NCI-H146 treated with DMSO at 0.1 percent for 48 hours (cell line): ENCODE measurements at regions not wholly inside any gene's neighbourhood (a gene's known extent, or its start where the extent isn't known, plus 50 kb on each side); places are given as distances from the start of the nearest gene placed in this dataset.

ENCODE experiments used
- DNase-seq: peaks from one replicate; lab custom pipeline; 2025; ENCODE audit not compliant: unreplicated experiment; lab: John Stamatoyannopoulos, UW

- no peak for DNase-seq
Observed at GRCh38 chr11:110948112-110948511, 235.9 kb upstream of the ARHGAP20 start.

DNA sequence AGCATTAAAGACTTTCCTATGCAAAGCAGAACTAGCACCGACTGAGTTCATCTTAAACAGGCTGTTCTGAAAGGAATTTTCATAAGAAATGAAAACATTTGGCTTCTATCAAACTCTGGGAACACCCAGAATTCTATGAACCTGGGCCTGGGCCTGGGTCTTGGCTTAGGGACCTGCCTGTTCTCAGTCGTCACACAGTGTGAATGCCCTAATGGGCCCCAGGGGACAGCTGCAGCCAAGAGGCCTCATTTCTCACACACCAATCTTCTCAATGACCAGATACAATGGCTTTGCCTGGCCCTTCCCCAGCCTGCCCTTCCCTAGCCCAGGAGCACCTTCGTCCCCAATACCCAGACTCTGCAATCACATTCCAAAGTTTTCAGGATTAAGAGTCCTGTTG is 234.9 kb upstream of the ARHGAP20 start:
- no peak for DNase-seq

DNA sequence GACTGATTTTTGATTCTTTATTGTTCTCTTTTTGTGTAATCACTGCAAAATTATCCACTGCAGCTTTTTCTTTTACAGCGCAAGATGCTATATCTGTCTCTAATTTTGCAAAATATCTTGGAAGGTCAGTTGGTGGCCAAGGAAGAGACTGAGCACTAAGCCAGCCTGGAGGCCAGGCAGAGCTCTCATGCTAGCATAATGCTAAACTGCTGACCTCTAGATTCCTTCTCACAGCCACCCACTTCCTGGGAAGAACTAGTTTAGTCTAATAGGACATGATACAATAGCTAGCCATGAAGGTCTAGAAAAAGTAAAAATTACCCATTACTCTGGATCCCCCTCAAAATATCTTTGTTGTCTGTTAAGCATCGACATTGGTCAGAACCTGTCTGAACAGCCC is 227.2 kb upstream of the ARHGAP20 start:
- DNase-seq, result no peak

DNA sequence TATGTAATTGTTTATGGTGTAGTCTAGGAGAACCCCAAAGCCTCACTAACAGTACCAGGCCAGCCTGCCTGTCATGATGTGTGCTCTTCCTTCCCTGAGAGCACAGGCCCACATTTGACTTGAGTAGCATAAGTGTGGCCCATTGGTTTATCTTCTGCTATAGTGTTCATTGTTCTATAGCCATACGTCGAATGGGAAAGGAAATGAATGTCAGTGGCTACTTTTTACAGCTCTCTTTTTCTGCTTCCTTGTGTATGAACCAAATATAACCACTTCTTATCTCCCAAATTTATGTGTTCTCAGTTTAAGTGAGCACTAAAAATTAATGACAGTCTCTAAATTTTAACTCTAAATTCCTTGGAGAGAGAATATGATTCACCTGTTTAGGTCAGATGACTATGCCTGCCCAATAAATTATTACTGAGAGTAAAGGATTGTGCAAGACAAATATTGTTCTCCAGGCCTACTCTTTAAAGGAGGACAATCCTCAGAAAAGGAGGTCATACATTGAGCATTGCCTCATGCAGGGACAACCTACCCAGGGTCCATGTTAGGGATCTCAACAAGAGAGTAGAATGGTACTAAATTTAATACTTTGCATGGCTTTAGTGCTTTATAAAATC is 222.9 kb upstream of the ARHGAP20 start:
- no peak for DNase-seq

DNA sequence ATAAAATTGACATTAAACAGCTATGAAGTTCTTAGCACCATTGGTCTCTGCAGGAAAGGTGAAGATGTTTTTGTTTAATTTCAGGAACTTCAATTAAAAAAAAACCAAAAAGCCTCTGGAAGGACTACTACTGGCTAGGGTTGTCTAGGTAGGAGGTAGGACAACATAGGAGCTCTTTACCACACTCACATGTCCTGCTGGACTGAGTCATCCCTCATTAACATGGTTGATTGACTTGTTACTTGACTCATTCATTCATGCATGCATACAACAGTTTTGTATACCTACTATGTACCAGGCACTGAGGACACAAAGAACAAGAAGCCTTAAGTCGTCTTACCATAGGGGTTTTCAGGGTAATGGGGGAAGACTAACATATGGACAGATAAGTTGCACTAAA is 216.9 kb upstream of the ARHGAP20 start:
- no peak for DNase-seq

DNA sequence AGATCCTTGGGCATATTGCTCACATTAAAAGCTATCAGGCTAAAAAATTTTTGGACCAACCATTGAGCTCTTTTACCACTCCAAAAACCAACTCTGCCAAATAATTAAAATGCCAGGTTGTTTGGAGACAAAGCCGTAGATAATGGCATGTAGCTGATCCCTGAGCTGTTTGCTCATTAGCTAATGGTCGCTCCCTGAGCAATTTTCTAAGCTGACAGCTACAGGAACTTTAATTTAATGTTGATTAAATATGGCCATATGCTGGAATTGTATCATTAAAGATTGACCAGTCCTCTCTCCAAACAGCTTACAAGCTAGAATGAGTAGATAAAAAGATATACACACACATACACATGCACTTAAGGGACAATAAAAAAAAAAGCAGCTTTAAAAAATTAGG is 216.2 kb upstream of the ARHGAP20 start:
- DNase-seq, result no peak

DNA sequence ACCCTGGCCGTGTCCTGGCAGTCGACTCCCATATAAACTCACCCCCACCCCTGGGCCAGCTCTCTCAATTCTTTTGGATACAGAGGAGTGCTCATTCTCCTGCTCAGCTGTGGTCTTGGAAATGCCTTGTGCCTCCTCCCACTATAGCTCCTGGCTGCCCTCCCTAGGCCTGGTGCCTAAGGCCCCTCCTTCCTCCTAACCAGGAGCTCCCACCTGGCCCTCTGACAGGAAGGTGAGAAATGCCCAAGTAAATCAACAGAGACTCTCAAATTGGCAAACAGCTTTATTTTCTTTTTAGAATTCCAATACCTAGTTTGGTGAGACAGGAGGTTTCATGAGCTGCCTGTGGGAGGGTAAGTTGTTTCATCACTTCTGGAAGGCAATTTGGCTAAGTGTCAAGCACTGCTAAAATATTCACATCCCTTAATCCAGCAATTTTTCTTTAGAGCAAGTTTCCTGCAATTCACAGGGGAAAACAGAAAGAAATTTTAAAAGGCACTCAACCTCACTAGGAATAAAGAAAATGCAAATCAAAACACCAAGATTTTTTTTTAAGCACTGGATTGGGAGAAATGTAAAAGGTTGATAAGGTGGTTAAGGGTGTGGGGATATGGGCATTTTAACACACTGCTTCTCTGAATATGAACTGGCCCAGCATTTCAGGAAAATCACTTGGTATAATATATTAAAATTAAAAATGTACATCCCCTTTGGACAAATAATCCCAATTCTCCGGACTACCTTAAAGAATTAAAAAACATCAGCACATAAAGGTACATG is 209.7 kb upstream of the ARHGAP20 start:
- no peak for DNase-seq

DNA sequence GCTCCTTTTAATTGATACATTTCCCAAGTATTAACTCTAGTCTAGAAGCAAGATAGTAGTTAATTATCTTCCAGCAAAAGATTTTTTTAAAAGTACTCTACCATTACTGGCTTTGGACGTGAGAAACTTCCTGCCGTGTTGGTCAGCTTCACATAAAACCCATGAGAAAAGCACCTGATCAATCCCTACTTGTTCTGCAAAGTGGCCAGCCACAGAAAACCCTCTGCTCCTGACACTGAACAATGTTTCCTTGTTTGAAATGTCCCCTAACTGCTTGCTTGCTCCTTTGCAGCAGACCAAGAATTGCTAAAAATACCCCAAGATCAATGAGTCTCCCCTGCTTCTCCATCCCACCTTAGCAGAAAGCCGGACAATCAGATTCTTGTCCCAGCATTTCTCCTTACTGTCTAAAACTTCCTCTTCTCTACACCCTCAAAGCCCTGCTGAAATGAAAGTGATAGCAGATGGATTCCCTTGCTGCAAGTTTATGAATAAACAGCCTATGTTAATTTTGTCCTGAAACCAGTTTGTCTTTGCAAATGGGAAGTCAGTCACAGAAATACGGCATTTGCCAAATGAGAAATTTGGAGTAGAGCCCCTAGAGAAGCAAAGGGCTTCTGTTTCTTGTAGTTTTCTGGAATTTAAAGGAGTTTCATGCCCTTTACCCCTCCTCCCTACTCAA is 207.1 kb upstream of the ARHGAP20 start:
- no peak for DNase-seq

DNA sequence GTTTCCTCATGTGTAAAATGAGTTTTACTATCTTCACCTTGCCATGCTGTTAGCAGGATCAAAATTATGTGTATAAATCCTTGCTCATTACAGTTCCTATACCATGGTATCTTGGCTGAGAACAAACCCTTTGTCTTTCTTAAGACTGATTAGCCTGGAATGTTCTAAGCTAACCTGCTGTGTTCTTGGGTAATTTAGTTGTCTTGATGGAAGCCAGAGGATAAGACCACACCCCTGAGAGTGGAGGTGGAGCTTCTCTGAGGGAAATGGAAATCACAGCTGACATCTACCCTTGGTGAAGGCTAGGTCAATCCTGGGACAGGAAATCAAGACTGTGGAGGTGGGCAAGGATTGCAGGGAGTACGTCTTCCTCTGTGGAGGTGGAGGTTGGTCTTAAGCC is 206.1 kb upstream of the ARHGAP20 start:
- no peak for DNase-seq

GRCh38 chr11:110912437-110912836 is 200.2 kb upstream of the ARHGAP20 start:
- DNase-seq, result no peak

DNA sequence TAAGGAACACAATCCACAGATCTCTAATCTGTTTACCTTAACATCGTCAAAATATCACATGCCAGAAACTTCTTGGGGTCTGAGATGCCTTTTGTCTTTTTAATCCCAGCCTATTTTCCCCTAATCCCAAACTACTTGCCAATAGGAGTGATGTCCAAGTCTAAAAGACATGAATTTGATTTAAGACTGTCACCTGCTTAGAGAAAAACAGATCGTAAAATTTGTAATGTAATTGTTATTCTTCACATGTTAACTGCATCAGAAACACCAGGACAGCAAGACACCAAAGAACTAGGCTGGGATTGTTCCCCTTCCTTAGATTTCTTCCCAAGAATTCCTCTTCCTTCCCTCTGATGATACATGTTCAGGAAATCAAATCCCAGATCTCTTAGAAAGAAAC is 198.1 kb upstream of the ARHGAP20 start:
- no peak for DNase-seq

DNA sequence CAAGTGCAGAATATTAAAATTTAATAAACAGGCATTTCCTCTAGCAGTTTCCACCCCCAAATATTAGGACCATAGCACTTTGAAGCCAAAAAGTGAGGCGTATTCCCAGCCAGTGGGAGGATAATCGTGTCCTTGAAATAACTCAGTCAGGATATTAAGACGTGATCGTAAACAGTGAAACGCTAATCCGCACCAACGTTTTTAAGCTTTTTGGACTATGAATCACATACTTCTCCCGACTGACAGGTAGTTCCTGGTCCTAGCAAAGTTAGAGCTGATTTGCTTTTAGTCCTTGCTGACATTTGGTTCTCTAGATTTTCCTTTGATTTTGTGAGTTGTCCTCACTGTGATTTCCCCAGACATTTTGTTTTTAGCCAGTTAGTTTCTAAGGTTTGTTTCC is 197.1 kb upstream of the ARHGAP20 start:
- no peak for DNase-seq

GRCh38 chr11:110908401-110909105 is 196.3 kb upstream of the ARHGAP20 start:
- no peak for DNase-seq

DNA sequence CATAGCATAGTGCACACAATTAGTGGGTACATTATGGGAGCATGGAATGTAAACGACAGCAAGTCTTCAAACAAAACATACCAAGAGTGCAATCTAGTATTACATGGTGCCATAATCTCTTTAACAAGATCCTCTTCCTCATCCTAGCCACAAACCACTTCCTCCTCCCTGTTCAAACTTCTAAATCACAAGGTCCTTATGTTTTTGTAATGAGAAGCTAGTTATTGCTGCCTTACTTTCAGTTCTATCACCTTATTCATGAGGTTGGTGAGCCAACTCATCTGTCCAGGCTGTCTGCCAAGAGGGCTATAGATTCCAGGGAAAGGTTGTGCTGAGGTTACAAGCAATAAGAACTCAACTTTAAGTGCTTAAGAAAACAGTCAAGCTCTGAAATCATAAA is 195.4 kb upstream of the ARHGAP20 start:
- DNase-seq, result peak; percentile 6

GRCh38 chr11:110903830-110904229 is 191.6 kb upstream of the ARHGAP20 start:
- no peak for DNase-seq

DNA sequence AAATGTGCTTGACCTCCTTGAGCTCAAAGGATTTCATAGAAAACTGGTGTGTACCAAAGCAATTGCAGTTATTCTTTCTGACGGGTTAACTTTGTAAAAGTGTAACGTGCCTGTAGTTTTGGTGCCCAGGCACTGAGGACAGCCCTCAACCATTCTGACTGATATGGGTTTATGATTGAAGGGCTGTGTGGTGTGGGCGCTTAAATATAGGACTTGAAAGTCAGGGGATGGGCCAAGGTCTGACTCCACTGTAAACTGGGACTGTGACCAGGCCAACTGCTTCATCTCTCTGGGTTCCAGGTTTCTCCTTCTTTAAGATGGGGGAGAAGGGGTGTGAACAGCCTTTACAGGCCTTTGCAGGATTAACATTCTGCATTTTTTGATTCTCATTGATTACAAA is 191.1 kb upstream of the ARHGAP20 start:
- DNase-seq, result no peak

DNA sequence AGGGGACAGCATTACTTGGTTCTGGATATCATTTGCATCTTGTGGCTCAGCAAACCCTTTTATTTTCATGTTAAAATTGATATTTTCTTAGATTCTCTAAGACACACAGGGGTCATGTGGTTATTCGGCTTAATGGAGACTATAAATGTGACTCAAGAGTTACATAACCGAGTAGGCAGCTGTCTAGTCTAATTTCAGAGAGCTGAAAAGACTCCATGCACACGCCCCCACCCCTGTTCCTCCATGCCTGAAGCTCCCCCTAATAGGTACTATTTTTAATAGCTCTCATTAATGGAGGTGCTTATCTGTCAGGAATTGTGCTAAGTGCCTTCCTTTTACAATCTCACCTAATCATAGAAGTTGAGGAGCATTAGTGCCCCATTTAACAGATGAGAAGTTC is 189.2 kb upstream of the ARHGAP20 start:
- DNase-seq, result no peak

GRCh38 chr11:110900426-110900825 is 188.2 kb upstream of the ARHGAP20 start:
- no peak for DNase-seq

DNA sequence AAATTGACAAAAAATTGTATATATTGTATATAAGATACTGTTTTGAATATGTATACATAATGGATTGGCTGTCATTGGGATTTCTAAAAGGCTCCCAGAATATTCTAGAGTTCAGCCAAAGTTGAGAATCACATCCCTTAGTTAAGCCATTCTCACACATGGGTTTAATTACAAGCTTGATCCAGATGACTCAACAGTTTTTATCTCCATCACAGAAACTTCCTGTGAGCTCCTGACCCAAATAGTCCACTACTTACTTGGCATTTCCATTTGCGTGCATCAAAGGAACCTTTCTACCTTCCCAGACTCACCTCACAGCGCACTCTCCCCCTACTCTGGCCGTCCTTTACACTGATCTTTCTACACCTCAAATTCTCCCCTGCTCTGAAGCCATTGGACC is 184.8 kb upstream of the ARHGAP20 start:
- DNase-seq, result no peak

DNA sequence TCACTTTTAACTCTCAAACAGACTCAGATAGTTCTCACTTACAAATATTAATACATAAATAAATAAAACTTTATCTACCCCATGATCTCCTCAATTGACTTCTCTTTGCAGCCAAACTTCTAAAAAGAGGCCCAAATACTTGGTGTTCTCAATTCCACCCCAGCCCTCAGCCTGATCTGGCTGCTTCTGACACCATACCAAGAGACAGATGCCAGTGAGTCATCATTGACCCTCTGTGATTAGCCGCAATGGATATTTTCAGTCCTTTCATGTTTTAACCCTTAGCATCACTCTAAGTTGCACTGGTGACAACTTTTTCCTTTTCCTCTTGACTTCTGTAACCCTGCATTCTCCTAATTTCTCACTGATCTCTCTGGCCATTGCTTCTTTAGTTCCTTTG is 184.1 kb upstream of the ARHGAP20 start:
- no peak for DNase-seq

- DNase-seq, result no peak
Observed at GRCh38 chr11:110894224-110894623, 182.0 kb upstream of the ARHGAP20 start.
